ES-I3 (cell line): ENCODE measurements at regions not wholly inside any gene's neighbourhood (a gene's known extent, or its start where the extent isn't known, plus 50 kb on each side); places are given as distances from the start of the nearest gene placed in this dataset.

ENCODE experiments used
- H3K36me3 ChIP-seq: 2 replicates; pipeline ENCODE4 v1.6.1; 2013; ENCODE audit warnings: mild to moderate bottlenecking, low read length, control low read depth, moderate library complexity; ENCODE audit not compliant: insufficient read depth
- H3K4me1 ChIP-seq: 2 replicates; pipeline ENCODE4 v1.6.1; 2013; ENCODE audit warnings: mild to moderate bottlenecking, control low read depth, low read length; ENCODE audit not compliant: insufficient read depth
- H3K9ac ChIP-seq: 2 replicates; pipeline ENCODE4 v1.6.1; 2013; ENCODE audit warnings: low read depth, mild to moderate bottlenecking, low read length, moderate library complexity
- H3K9me3 ChIP-seq: 2 replicates; pipeline ENCODE4 v1.6.1; 2013; ENCODE audit warnings: mild to moderate bottlenecking, low read length, moderate library complexity; ENCODE audit not compliant: control insufficient read depth, insufficient read depth

GRCh38 chrX:20438871-20439526, 172.3 kb upstream of the RPS6KA3 start:
- peaks cover 10% of the 10 kb centered on the region; the same call in 1 of the 2 replicates for H3K4me1 ChIP-seq
- no peaks in the 10 kb centered on the region for H3K36me3 ChIP-seq
- H3K9me3 ChIP-seq, result no peaks in the 10 kb centered on the region
- no peak overlapping the region for H3K9ac ChIP-seq

GRCh38 chrX:20437683-20438082, 171.0 kb upstream of the RPS6KA3 start:
- no peaks in the 10 kb centered on the region for H3K9me3 ChIP-seq
- H3K9ac ChIP-seq, result no peak overlapping the region
- H3K4me1 ChIP-seq, result 0 out of 2 replicates have a peak, but pooled peaks cover 3% of the 10 kb centered on the region
- no peaks in the 10 kb centered on the region for H3K36me3 ChIP-seq

GRCh38 chrX:20435913-20436312, 169.2 kb upstream of the RPS6KA3 start:
- H3K4me1 ChIP-seq, result no peaks in the 10 kb centered on the region

GRCh38 chrX:20434986-20435385, 168.3 kb upstream of the RPS6KA3 start:
- Histone ChIP-seq H3K4me1 (no peaks in the 10 kb centered on the region), H3K9me3 (no peaks in the 10 kb centered on the region), H3K9ac (no peak overlapping the region), H3K36me3 (no peaks in the 10 kb centered on the region)

More at GRCh38 chrX:20435913-20436312, 169.2 kb upstream of the RPS6KA3 start:
- no peaks in the 10 kb centered on the region for H3K36me3 ChIP-seq
- no peaks in the 10 kb centered on the region for H3K9me3 ChIP-seq
- no peak overlapping the region for H3K9ac ChIP-seq

GRCh38 chrX:20433388-20433775, 166.7 kb upstream of the RPS6KA3 start:
- no peaks in the 10 kb centered on the region for H3K36me3 ChIP-seq
- H3K4me1 ChIP-seq, result no peaks in the 10 kb centered on the region
- H3K9ac ChIP-seq, result no peak overlapping the region
- no peaks in the 10 kb centered on the region for H3K9me3 ChIP-seq

GRCh38 chrX:20432746-20433387, 166.2 kb upstream of the RPS6KA3 start:
- Histone ChIP-seq H3K4me1 (no peaks in the 10 kb centered on the region), H3K9me3 (no peaks in the 10 kb centered on the region), H3K36me3 (no peaks in the 10 kb centered on the region), H3K9ac (no peak overlapping the region)

- Histone ChIP-seq H3K9me3 (no peaks in the 10 kb centered on the region), H3K36me3 (no peaks in the 10 kb centered on the region), H3K9ac (no peak overlapping the region), H3K4me1 (0 out of 2 replicates have a peak, but pooled peaks cover 3% of the 10 kb centered on the region)
These were observed 165.3 kb upstream of the RPS6KA3 start for GRCh38 chrX:20432048-20432447.

GRCh38 chrX:20431486-20431885, 164.8 kb upstream of the RPS6KA3 start:
- Histone ChIP-seq H3K4me1 (0 out of 2 replicates have a peak, but pooled peaks cover 3% of the 10 kb centered on the region), H3K9me3 (no peaks in the 10 kb centered on the region), H3K36me3 (no peaks in the 10 kb centered on the region), H3K9ac (no peak overlapping the region)

- Histone ChIP-seq H3K9ac (no peak overlapping the region), H3K36me3 (no peaks in the 10 kb centered on the region), H3K9me3 (no peaks in the 10 kb centered on the region), H3K4me1 (0 out of 2 replicates have a peak, but pooled peaks cover 3% of the 10 kb centered on the region)
These were observed 160.6 kb upstream of the RPS6KA3 start for GRCh38 chrX:20427173-20427770.

- no peaks in the 10 kb centered on the region for H3K9me3 ChIP-seq
- H3K36me3 ChIP-seq, result no peaks in the 10 kb centered on the region
- no peak overlapping the region for H3K9ac ChIP-seq
- H3K4me1 ChIP-seq, result no peaks in the 10 kb centered on the region
These were observed 155.0 kb upstream of the RPS6KA3 start for GRCh38 chrX:20421697-20422096.

GRCh38 chrX:20421275-20421674, 154.6 kb upstream of the RPS6KA3 start:
- Histone ChIP-seq H3K4me1 (no peaks in the 10 kb centered on the region), H3K9ac (no peak overlapping the region), H3K36me3 (no peaks in the 10 kb centered on the region), H3K9me3 (no peaks in the 10 kb centered on the region)

GRCh38 chrX:20420058-20420457, 153.3 kb upstream of the RPS6KA3 start:
- peaks cover 2% of the 10 kb centered on the region; the same call in 1 of the 2 replicates for H3K4me1 ChIP-seq
- no peak overlapping the region for H3K9ac ChIP-seq
- H3K36me3 ChIP-seq, result no peaks in the 10 kb centered on the region
- no peaks in the 10 kb centered on the region for H3K9me3 ChIP-seq

GRCh38 chrX:20418379-20419150, 151.9 kb upstream of the RPS6KA3 start:
- peaks cover 8% of the 10 kb centered on the region; the same call in 1 of the 2 replicates for H3K4me1 ChIP-seq
- no peak overlapping the region for H3K9ac ChIP-seq
- H3K9me3 ChIP-seq, result no peaks in the 10 kb centered on the region
- no peaks in the 10 kb centered on the region for H3K36me3 ChIP-seq

- Histone ChIP-seq H3K36me3 (no peaks in the 10 kb centered on the region), H3K4me1 (peaks cover 8% of the 10 kb centered on the region; the same call in 1 of the 2 replicates), H3K9me3 (no peaks in the 10 kb centered on the region), H3K9ac (no peak overlapping the region)
These were observed 148.2 kb upstream of the RPS6KA3 start for GRCh38 chrX:20414762-20415445.
